Thyroid gland (tissue), 4 donors: ENCODE measurements at regions not wholly inside any gene's neighbourhood (a gene's known extent, or its start where the extent isn't known, plus 50 kb on each side); places are given as distances from the start of the nearest gene placed in this dataset.

Source experiments
- CTCF ChIP-seq, 6 experiments: fragments of 200-600 bp in 3 of 6; fragments of 450-650 bp in 3 of 6; sonication (generic) in 3 of 6; IDR thresholded peaks; one replicate each; pipeline ENCODE4 v1.5.1; 2016 to 2019; ENCODE audit warnings: antibody characterized with exemption in 6 of 6, mild to moderate bottlenecking in 2 of 6, inconsistent platforms in 1 of 6, moderate library complexity in 1 of 6
- POLR2A ChIP-seq, 2 donors: fragments of 450-650 bp; IDR thresholded peaks; one replicate each; pipeline ENCODE4 v1.6.1; 2017; ENCODE audit warnings: antibody characterized with exemption in 2 of 2, mild to moderate bottlenecking in 2 of 2, moderate library complexity in 1 of 2

- TF ChIP-seq CTCF (IDR thresholded peaks at IDR 0.05) (no peak), POLR2A (IDR thresholded peaks at IDR 0.05) (no peak)
These were observed 81.4 kb upstream of the EEPD1 start for GRCh38 chr7:36071605-36072004.
